ENCODE measurements at regions not wholly inside any gene's neighbourhood (a gene's known extent, or its start where the extent isn't known, plus 50 kb on each side); places are given as distances from the start of the nearest gene placed in this dataset.

- POLR2A ChIA-PET: no interaction called here
- Mint-ChIP-seq H3K27me3 (peaks cover 16% of the 10 kb centered on the region), H3K27ac (no peak overlapping the region), H3K4me3 (no peak overlapping the region), H3K36me3 (ENCODE audit: low read depth) (no peaks in the 10 kb centered on the region), H3K4me1 (peaks cover 3% of the 10 kb centered on the region), H3K9me3 (no peaks in the 10 kb centered on the region)
- CTCF ChIA-PET: interaction anchor here (1.5 kb wide), 1 partner anchor 154 kb away, joined by 3 read pairs; no protein-coding TSS in a partner anchor
- DNase-seq: no peak
Observed at GRCh38 chr2:237256887-237257286, 157.1 kb downstream of the COL6A3 start.

- H3K4me1 Mint-ChIP-seq: peaks cover 3% of the 10 kb centered on the region
- no peak for DNase-seq
- ChIA-PET CTCF (interaction anchor here (1.5 kb wide), 1 partner anchor 153 kb away, joined by 3 read pairs; no protein-coding TSS in a partner anchor), POLR2A (no interaction called here)
- H3K27me3 Mint-ChIP-seq: peaks cover 15% of the 10 kb centered on the region
- H3K27ac Mint-ChIP-seq: no peak overlapping the region
- no peak overlapping the region for H3K4me3 Mint-ChIP-seq
- no peaks in the 10 kb centered on the region for H3K9me3 Mint-ChIP-seq
- no peaks in the 10 kb centered on the region for H3K36me3 Mint-ChIP-seq (ENCODE audit: low read depth)
Observed at GRCh38 chr2:237257471-237257951, 156.5 kb downstream of the COL6A3 start.

- Mint-ChIP-seq H3K4me1 (peaks cover 3% of the 10 kb centered on the region), H3K27me3 (peaks cover 14% of the 10 kb centered on the region), H3K4me3 (no peak overlapping the region), H3K27ac (no peak overlapping the region), H3K36me3 (ENCODE audit: low read depth) (no peaks in the 10 kb centered on the region), H3K9me3 (no peaks in the 10 kb centered on the region)
- no peak for DNase-seq
- ChIA-PET CTCF (interaction anchor here (2.6 kb wide), 1 partner anchor 12 kb away, joined by 8 read pairs; no protein-coding TSS in a partner anchor), POLR2A (no interaction called here)
Observed at GRCh38 chr2:237258116-237258515, 155.8 kb downstream of the COL6A3 start.

GRCh38 chr2:237258615-237259014 lies 155.3 kb downstream of the COL6A3 start:
- Mint-ChIP-seq H3K4me3 (no peak overlapping the region), H3K27me3 (peaks cover 9% of the 10 kb centered on the region), H3K36me3 (ENCODE audit: low read depth) (no peaks in the 10 kb centered on the region), H3K27ac (no peak overlapping the region), H3K9me3 (no peaks in the 10 kb centered on the region), H3K4me1 (peaks cover 3% of the 10 kb centered on the region)
- ChIA-PET POLR2A (no interaction called here), CTCF (interaction anchor here (2.6 kb wide), 1 partner anchor 12 kb away, joined by 8 read pairs; no protein-coding TSS in a partner anchor)
- no peak for DNase-seq

GRCh38 chr2:237259201-237259600 lies 154.8 kb downstream of the COL6A3 start:
- Mint-ChIP-seq H3K4me1 (peaks cover 3% of the 10 kb centered on the region), H3K27ac (no peak overlapping the region), H3K27me3 (peaks cover 7% of the 10 kb centered on the region), H3K36me3 (ENCODE audit: low read depth) (no peaks in the 10 kb centered on the region), H3K4me3 (no peak overlapping the region), H3K9me3 (no peaks in the 10 kb centered on the region)
- POLR2A ChIA-PET: no interaction called here
- CTCF ChIA-PET: interaction anchor here (1.2 to 2.6 kb wide), 2 partner anchors 11 to 13 kb away, joined by 3 to 8 read pairs; no protein-coding TSS in a partner anchor
- no peak for DNase-seq

- CTCF ChIA-PET: interaction anchor here (1.2 to 2.6 kb wide), 2 partner anchors 10 to 14 kb away, joined by 3 to 8 read pairs; no protein-coding TSS in a partner anchor
- no peak overlapping the region for H3K4me3 Mint-ChIP-seq
- no peak for DNase-seq
- POLR2A ChIA-PET: no interaction called here
- H3K9me3 Mint-ChIP-seq: no peaks in the 10 kb centered on the region
- peaks cover 3% of the 10 kb centered on the region for H3K4me1 Mint-ChIP-seq
- no peaks in the 10 kb centered on the region for H3K36me3 Mint-ChIP-seq (ENCODE audit: low read depth)
- no peak overlapping the region for H3K27ac Mint-ChIP-seq
- peaks cover 10% of the 10 kb centered on the region for H3K27me3 Mint-ChIP-seq
Observed at GRCh38 chr2:237260039-237260620, 153.8 kb downstream of the COL6A3 start.

- no peak for DNase-seq
- Mint-ChIP-seq H3K27ac (no peak overlapping the region), H3K27me3 (peaks cover 9% of the 10 kb centered on the region), H3K4me1 (peaks cover 3% of the 10 kb centered on the region), H3K4me3 (no peak overlapping the region), H3K36me3 (ENCODE audit: low read depth) (no peaks in the 10 kb centered on the region), H3K9me3 (no peaks in the 10 kb centered on the region)
- CTCF ChIA-PET: interaction anchor here (1.2 kb wide), 1 partner anchor 14 kb away, joined by 3 read pairs; no protein-coding TSS in a partner anchor
- POLR2A ChIA-PET: no interaction called here
Observed at GRCh38 chr2:237260686-237261085, 153.3 kb downstream of the COL6A3 start.

GRCh38 chr2:237261327-237261726 lies 152.6 kb downstream of the COL6A3 start:
- Mint-ChIP-seq H3K36me3 (ENCODE audit: low read depth) (no peaks in the 10 kb centered on the region), H3K4me3 (no peak overlapping the region)
- CTCF ChIA-PET: no interaction called here

GRCh38 chr2:237262838-237263771 lies 150.9 kb downstream of the COL6A3 start:
- POLR2A ChIA-PET: no interaction called here
- no peak for DNase-seq
- peaks cover under 1% of the 10 kb centered on the region for H3K4me1 Mint-ChIP-seq
- CTCF ChIA-PET: no interaction called here
- no peaks in the 10 kb centered on the region for H3K9me3 Mint-ChIP-seq
- H3K27me3 Mint-ChIP-seq: peaks cover 7% of the 10 kb centered on the region
- no peak overlapping the region for H3K27ac Mint-ChIP-seq
- no peak overlapping the region for H3K4me3 Mint-ChIP-seq
- no peaks in the 10 kb centered on the region for H3K36me3 Mint-ChIP-seq (ENCODE audit: low read depth)

More at GRCh38 chr2:237261327-237261726, 152.6 kb downstream of the COL6A3 start:
- H3K4me1 Mint-ChIP-seq: peaks cover 3% of the 10 kb centered on the region
- H3K9me3 Mint-ChIP-seq: no peaks in the 10 kb centered on the region
- peaks cover 9% of the 10 kb centered on the region for H3K27me3 Mint-ChIP-seq
- no peak overlapping the region for H3K27ac Mint-ChIP-seq
- DNase-seq: no peak
- POLR2A ChIA-PET: no interaction called here

- no peak overlapping the region for H3K27ac Mint-ChIP-seq
- DNase-seq: no peak
- no peaks in the 10 kb centered on the region for H3K36me3 Mint-ChIP-seq (ENCODE audit: low read depth)
- ChIA-PET CTCF (no interaction called here), POLR2A (no interaction called here)
- peaks cover 9% of the 10 kb centered on the region for H3K27me3 Mint-ChIP-seq
- no peaks in the 10 kb centered on the region for H3K4me1 Mint-ChIP-seq
- H3K4me3 Mint-ChIP-seq: no peak overlapping the region
- no peaks in the 10 kb centered on the region for H3K9me3 Mint-ChIP-seq
Observed at GRCh38 chr2:237264480-237265219, 149.3 kb downstream of the COL6A3 start.

- POLR2A ChIA-PET: no interaction called here
- H3K9me3 Mint-ChIP-seq: no peaks in the 10 kb centered on the region
- no peaks in the 10 kb centered on the region for H3K4me1 Mint-ChIP-seq
- CTCF ChIA-PET: no interaction called here
- DNase-seq: no peak
- H3K36me3 Mint-ChIP-seq (ENCODE audit: low read depth): no peaks in the 10 kb centered on the region
- no peak overlapping the region for H3K4me3 Mint-ChIP-seq
- peaks cover 17% of the 10 kb centered on the region for H3K27me3 Mint-ChIP-seq
- no peak overlapping the region for H3K27ac Mint-ChIP-seq
Observed at GRCh38 chr2:237268004-237268708, 145.8 kb downstream of the COL6A3 start.

GRCh38 chr2:237269138-237269875 lies 144.7 kb downstream of the COL6A3 start:
- no peak overlapping the region for H3K4me3 Mint-ChIP-seq
- no peaks in the 10 kb centered on the region for H3K4me1 Mint-ChIP-seq
- H3K36me3 Mint-ChIP-seq (ENCODE audit: low read depth): no peaks in the 10 kb centered on the region
- DNase-seq: no peak
- H3K9me3 Mint-ChIP-seq: no peaks in the 10 kb centered on the region
- peaks cover 16% of the 10 kb centered on the region for H3K27me3 Mint-ChIP-seq
- POLR2A ChIA-PET: no interaction called here
- H3K27ac Mint-ChIP-seq: no peak overlapping the region
- CTCF ChIA-PET: no interaction called here
